Retinal pigment epithelial cell (primary cell): ENCODE measurements at regions not wholly inside any gene's neighbourhood (a gene's known extent, or its start where the extent isn't known, plus 50 kb on each side); places are given as distances from the start of the nearest gene placed in this dataset.

Experiments
- DNase-seq: peaks from one replicate; pipeline ENCODE4 v3.0.0-alpha.2; 2010; ENCODE audit warnings: low read depth
- H3K4me3 ChIP-seq: 2 replicates; pipeline ENCODE4 v1.5.1; 2011; ENCODE audit warnings: mild to moderate bottlenecking, low read length, control low read depth, moderate library complexity
- CTCF ChIP-seq: conservative IDR thresholded peaks from 2 replicates; pipeline ENCODE4 v1.5.1; 2011; ENCODE audit warnings: low read depth, low read length, control low read depth, inconsistent platforms

DNA sequence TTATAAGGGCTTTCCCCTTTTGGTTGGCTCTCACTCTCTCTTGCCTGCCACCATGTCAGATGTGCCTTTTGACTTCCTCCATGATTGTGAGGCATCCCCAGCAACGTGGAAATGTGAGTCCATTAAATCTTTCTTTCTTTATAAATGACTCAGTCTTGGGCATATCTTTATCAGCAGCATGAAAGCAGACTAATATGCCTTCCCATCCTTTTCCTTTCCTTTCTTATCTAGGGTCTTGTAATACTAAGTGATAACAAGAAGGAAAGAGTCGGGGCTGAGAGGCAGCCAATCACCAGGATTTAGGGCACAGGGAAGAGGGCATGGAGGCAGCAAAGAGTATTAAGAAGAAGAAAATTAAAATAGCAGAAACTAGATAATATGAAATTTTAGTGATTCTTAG is 62.0 kb upstream of the JCAD start:
- no peak overlapping the region for H3K4me3 ChIP-seq

GRCh38 chr10:30118590-30118989 is 59.2 kb upstream of the JCAD start:
- DNase-seq: no peak
- no peak overlapping the region for H3K4me3 ChIP-seq
- no peak for TF ChIP-seq CTCF

More for the DNA sequence above, 62.0 kb upstream of the JCAD start:
- DNase-seq: no peak
- TF ChIP-seq CTCF: no peak

- H3K4me3 ChIP-seq: no peak overlapping the region
- DNase-seq: no peak
- TF ChIP-seq CTCF: no peak
Observed at GRCh38 chr10:30117812-30118501, 58.6 kb upstream of the JCAD start.

- no peak overlapping the region for H3K4me3 ChIP-seq
- TF ChIP-seq CTCF: no peak
- no peak for DNase-seq
Observed at GRCh38 chr10:30116041-30116491, 56.7 kb upstream of the JCAD start.

- no peak for DNase-seq
- TF ChIP-seq CTCF: no peak
- H3K4me3 ChIP-seq: no peak overlapping the region
Observed at GRCh38 chr10:30115626-30115940, 56.2 kb upstream of the JCAD start.

DNA sequence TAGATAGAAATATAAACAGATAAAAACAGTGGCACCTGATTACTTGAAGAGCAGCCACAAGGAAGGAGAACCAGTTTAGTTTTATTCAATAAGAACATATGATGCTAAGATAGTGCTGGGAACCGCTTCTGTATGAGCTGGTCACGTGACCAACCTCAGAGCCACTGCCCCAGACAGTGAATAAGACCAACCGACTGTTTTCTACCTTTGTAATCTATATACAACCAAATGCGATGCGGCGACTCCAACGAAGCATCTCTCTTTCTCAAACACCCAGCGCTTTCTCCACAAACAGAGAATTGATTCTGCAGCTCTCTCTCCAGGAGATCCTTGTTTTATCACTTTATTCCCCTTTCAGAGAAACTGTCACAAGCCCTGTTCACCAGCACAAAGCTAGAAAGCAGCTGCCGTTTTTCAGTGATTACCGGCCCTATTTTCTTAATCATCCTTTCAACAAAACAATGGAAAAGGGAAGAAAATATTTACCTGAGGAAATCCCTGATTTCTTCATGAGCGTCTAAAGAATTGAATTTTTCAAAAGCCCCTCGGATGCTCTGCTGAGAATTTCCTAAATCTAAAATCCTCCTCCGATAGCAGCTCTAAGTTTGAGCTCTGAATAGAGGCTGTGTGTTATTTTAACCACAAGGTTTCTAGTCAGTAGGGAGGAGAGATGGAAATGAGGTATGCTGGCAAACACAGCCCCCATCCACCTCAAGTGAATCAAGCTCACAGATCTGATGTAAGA is 55.7 kb upstream of the JCAD start:
- TF ChIP-seq CTCF: no peak
- no peak for DNase-seq
- no peak overlapping the region for H3K4me3 ChIP-seq

DNA sequence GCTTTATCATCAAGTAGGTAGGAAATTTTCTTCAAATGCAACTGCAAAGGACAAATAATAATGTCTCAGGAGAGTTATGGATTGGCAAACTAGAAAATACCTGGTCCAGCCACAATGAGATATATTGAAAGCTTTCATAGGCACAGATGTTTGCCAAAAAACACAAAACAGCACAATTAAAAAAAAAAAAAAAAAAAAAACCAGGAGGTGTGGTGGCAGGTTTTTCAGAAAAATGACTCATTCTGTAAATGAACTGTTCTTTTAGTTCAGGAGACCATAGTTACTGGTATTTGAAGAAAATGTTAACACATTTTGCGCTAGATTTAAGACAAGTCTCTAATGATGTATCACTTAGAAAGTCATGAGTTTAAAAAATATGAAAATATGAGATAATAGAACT is 55.0 kb upstream of the JCAD start:
- no peak for DNase-seq
- no peak for TF ChIP-seq CTCF
- H3K4me3 ChIP-seq: no peak overlapping the region
